SK-N-SH (cell line): ENCODE measurements at regions not wholly inside any gene's neighbourhood (a gene's known extent, or its start where the extent isn't known, plus 50 kb on each side); places are given as distances from the start of the nearest gene placed in this dataset.

Source experiments
- GABPA ChIP-seq: IDR thresholded peaks from 2 replicates; pipeline ENCODE4 v1.4.0; 2012; ENCODE audit warnings: low read depth, mild to moderate bottlenecking
- RFX5 ChIP-seq: IDR thresholded peaks from 2 replicates; pipeline ENCODE4 v1.6.1; 2012; ENCODE audit warnings: mild to moderate bottlenecking, improper control_type of control experiment, low read length
- SIN3A ChIP-seq: IDR thresholded peaks from 2 replicates; pipeline ENCODE4 v1.6.1; 2012; ENCODE audit warnings: low read depth, mild to moderate bottlenecking, low read length, moderate library complexity, borderline replicate concordance
- TF ChIP-seq, protein P1 (sequence below): fragments of 200-600 bp; sonication (generic); IDR thresholded peaks from 2 replicates; pipeline ENCODE4 v1.6.1; 2017; ENCODE audit warnings: antibody characterized with exemption, mild to moderate bottlenecking, moderate library complexity

DNA sequence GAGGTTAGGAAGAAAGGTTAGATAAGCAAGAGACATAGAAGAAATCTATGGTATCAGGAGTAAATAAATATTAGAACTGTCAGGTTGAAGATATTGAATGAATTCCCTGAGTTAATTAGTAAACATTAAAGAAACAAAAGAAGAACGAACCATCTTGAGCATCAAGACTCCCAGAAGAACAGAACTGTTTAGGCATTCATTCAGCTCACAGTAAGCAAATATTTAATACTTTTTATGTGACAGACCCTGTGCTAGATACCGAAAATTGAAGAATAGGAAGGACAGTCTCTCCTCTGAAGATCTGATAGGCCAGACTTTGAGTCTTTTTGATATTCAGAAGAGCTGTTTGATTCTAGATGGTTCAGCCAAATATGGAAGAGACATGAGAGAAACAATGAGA, 731.5 kb downstream of the XPNPEP1 start:
- no peak for TF ChIP-seq SIN3A
- TF ChIP-seq RFX5: no peak
- TF ChIP-seq, protein P1, sequence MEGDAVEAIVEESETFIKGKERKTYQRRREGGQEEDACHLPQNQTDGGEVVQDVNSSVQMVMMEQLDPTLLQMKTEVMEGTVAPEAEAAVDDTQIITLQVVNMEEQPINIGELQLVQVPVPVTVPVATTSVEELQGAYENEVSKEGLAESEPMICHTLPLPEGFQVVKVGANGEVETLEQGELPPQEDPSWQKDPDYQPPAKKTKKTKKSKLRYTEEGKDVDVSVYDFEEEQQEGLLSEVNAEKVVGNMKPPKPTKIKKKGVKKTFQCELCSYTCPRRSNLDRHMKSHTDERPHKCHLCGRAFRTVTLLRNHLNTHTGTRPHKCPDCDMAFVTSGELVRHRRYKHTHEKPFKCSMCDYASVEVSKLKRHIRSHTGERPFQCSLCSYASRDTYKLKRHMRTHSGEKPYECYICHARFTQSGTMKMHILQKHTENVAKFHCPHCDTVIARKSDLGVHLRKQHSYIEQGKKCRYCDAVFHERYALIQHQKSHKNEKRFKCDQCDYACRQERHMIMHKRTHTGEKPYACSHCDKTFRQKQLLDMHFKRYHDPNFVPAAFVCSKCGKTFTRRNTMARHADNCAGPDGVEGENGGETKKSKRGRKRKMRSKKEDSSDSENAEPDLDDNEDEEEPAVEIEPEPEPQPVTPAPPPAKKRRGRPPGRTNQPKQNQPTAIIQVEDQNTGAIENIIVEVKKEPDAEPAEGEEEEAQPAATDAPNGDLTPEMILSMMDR: no peak
- no peak for TF ChIP-seq GABPA
